ENCODE measurements at regions not wholly inside any gene's neighbourhood (a gene's known extent, or its start where the extent isn't known, plus 50 kb on each side); places are given as distances from the start of the nearest gene placed in this dataset.

GRCh38 chr12:93292731-93293566, 84.8 kb upstream of the NUDT4 start:
- Histone ChIP-seq H3K4me1 (peaks cover 0 to 14% (median 0%) of the 10 kb centered on the region in 6 donors), H3K36me3 (no peaks in the 10 kb centered on the region), H3K27me3 (replicated peaks in 1 of 7) (no peaks in the 10 kb centered on the region), H3K9me3 (no peaks in the 10 kb centered on the region), H3K27ac (no peak overlapping the region), H3K4me3 (no peak overlapping the region)
- TF ChIP-seq CTCF (IDR thresholded peaks at IDR 0.05 in 8 of 11, conservative IDR thresholded peaks at IDR 0.05 in 3 of 11) (no peak), POLR2AphosphoS5 (IDR thresholded peaks at IDR 0.05) (no peak), POLR2A (IDR thresholded peaks at IDR 0.05) (no peak)
- 75 to 89% (median 87%) methylated on average over 6 of the region's 6 CpGs for WGBS, 5 donors
- intact Hi-C loops (cut with DNase I; ENCODE audit: low total_unique reads): no loop called here
- DNase-seq: no peak

- no peaks in the 10 kb centered on the region for H3K9me3 ChIP-seq
- no peaks in the 10 kb centered on the region for H3K36me3 ChIP-seq
- H3K4me3 ChIP-seq: no peak overlapping the region
- no peak overlapping the region for H3K27ac ChIP-seq
- no peak for TF ChIP-seq POLR2AphosphoS5 (IDR thresholded peaks at IDR 0.05)
- TF ChIP-seq POLR2A (IDR thresholded peaks at IDR 0.05): no peak
- no peak for TF ChIP-seq CTCF (IDR thresholded peaks at IDR 0.05 in 8 of 11, conservative IDR thresholded peaks at IDR 0.05 in 3 of 11)
- H3K4me1 ChIP-seq: peaks cover 0 to 17% (median 0%) of the 10 kb centered on the region in 6 donors
- 52 to 75% (median 69%) methylated on average over 3 of the region's 3 CpGs for WGBS, 5 donors
- intact Hi-C loops (cut with DNase I; ENCODE audit: low total_unique reads): no loop called here
- no peaks in the 10 kb centered on the region for H3K27me3 ChIP-seq (replicated peaks in 1 of 7)
- no peak for DNase-seq
Observed at GRCh38 chr12:93297032-93297431, 80.7 kb upstream of the NUDT4 start.

- WGBS, 5 donors: 86 to 95% (median 93%) methylated on average over 2 of the region's 2 CpGs
- Histone ChIP-seq H3K4me3 (no peak overlapping the region), H3K9me3 (no peaks in the 10 kb centered on the region), H3K4me1 (peaks cover 0 to 22% (median 2%) of the 10 kb centered on the region in 6 donors), H3K36me3 (no peaks in the 10 kb centered on the region), H3K27ac (no peak overlapping the region), H3K27me3 (replicated peaks in 1 of 7) (no peaks in the 10 kb centered on the region)
- intact Hi-C loops (cut with DNase I; ENCODE audit: low total_unique reads): no loop called here
- TF ChIP-seq POLR2A (IDR thresholded peaks at IDR 0.05) (no peak), POLR2AphosphoS5 (IDR thresholded peaks at IDR 0.05) (no peak), CTCF (IDR thresholded peaks at IDR 0.05 in 8 of 11, conservative IDR thresholded peaks at IDR 0.05 in 3 of 11) (no peak)
- DNase-seq: no peak
Observed at GRCh38 chr12:93297536-93297935, 80.2 kb upstream of the NUDT4 start.

- no peak for DNase-seq
- intact Hi-C loops (cut with DNase I; ENCODE audit: low total_unique reads): no loop called here
- Histone ChIP-seq H3K4me1 (peaks cover 0 to 34% (median 4%) of the 10 kb centered on the region in 6 donors), H3K9me3 (no peaks in the 10 kb centered on the region), H3K36me3 (no peaks in the 10 kb centered on the region), H3K4me3 (no peak overlapping the region), H3K27ac (no peak overlapping the region), H3K27me3 (replicated peaks in 1 of 7) (no peaks in the 10 kb centered on the region)
- WGBS, 5 donors: 82 to 86% (median 84%) methylated on average over 5 of the region's 5 CpGs
- TF ChIP-seq CTCF (IDR thresholded peaks at IDR 0.05 in 8 of 11, conservative IDR thresholded peaks at IDR 0.05 in 3 of 11) (no peak), POLR2A (IDR thresholded peaks at IDR 0.05) (no peak), POLR2AphosphoS5 (IDR thresholded peaks at IDR 0.05) (no peak)
Observed at GRCh38 chr12:93299262-93299846, 78.4 kb upstream of the NUDT4 start.

Measured in spleen (tissue), 11 donors.